ENCODE measurements at regions not wholly inside any gene's neighbourhood (a gene's known extent, or its start where the extent isn't known, plus 50 kb on each side); places are given as distances from the start of the nearest gene placed in this dataset.
A peak's percentile ranks its signal among the peaks of the same experiment; 100 is the strongest.

- no peaks in the 10 kb centered on the region for H3K36me3 ChIP-seq (ENCODE audit: control insufficient read depth in 2 of 2, extremely low read depth in 1 of 2, insufficient read depth in 2 of 2, low read length in 2 of 2)
- H3K9me1 ChIP-seq (replicated peaks; ENCODE audit: control insufficient read depth, extremely low read depth, insufficient read depth, low read length) = no peaks in the 10 kb centered on the region
- no peak overlapping the region for H3K4me3 ChIP-seq (replicated peaks in 1 of 3; ENCODE audit: insufficient read depth in 1 of 3, low read depth in 1 of 3, low read length in 3 of 3)
- no peak overlapping the region for H2AFZ ChIP-seq (ENCODE audit: low read depth, low read length)
- intact Hi-C loops (cut with micrococcal nuclease) = loop anchor here (5.0 kb wide), 3 partner anchors 82 to 262 kb away; no protein-coding TSS in a partner anchor
- peak overlapping the region; percentile 69 for H3K9ac ChIP-seq (replicated peaks; ENCODE audit: extremely low read depth, insufficient read depth, low read length)
- FAIRE-seq = no peak
- TF ChIP-seq GATA2 (IDR thresholded peaks at IDR 0.05; ENCODE audit: insufficient read depth, insufficient read length, low read depth, low read length) (no peak), CTCF (IDR thresholded peaks at IDR 0.05; ENCODE audit: extremely low read depth in 1 of 2, insufficient read depth in 1 of 2, low read depth in 1 of 2, low read length in 2 of 2) (no peak), JUN (IDR thresholded peaks at IDR 0.05; ENCODE audit: borderline replicate concordance, insufficient read depth, insufficient read length, low read depth) (no peak), POLR2A (IDR thresholded peaks at IDR 0.05; ENCODE audit: low read depth, low read length) (no peak), EZH2 (IDR thresholded peaks at IDR 0.05; ENCODE audit: borderline replicate concordance, low read depth, low read length, severe bottlenecking) (no peak), POLR2AphosphoS5 (IDR thresholded peaks at IDR 0.05; ENCODE audit: insufficient read depth, low read depth, low read length) (no peak), MAX (IDR thresholded peaks at IDR 0.05; ENCODE audit: insufficient read depth, insufficient read length) (no peak), MYC (IDR thresholded peaks at IDR 0.05; ENCODE audit: low read depth, low read length) (no peak), FOS (IDR thresholded peaks at IDR 0.05; ENCODE audit: borderline replicate concordance, insufficient read depth, low read length) (no peak)
- CTCF ChIA-PET = interaction anchor here (0.7 to 2.4 kb wide), 13 partner anchors 9 to 824 kb away, joined by 3 to 8 read pairs (median 4); no protein-coding TSS in a partner anchor
- no peaks in the 10 kb centered on the region for H4K20me1 ChIP-seq (replicated peaks; ENCODE audit: control insufficient read depth, extremely low read depth, insufficient read depth, low read length)
- H3K4me1 ChIP-seq (ENCODE audit: control insufficient read depth, extremely low read depth, insufficient read depth, low read length) = peaks cover 58% of the 10 kb centered on the region
- POLR2A ChIA-PET = interaction anchor here (0.5 kb wide), 1 partner anchor 12 kb away, joined by 4 read pairs; no protein-coding TSS in a partner anchor
- H3K27me3 ChIP-seq (ENCODE audit: control insufficient read depth in 2 of 2, insufficient read depth in 2 of 2, low read length in 2 of 2) = no peaks in the 10 kb centered on the region
- BruUV-seq (replicated peaks) = no TSS peak
- H3K4me2 ChIP-seq (ENCODE audit: insufficient read depth, low read length) = no peak overlapping the region
- H3K9me3 ChIP-seq (replicated peaks; ENCODE audit: control insufficient read depth, insufficient read depth, low read length) = no peaks in the 10 kb centered on the region
- dilution Hi-C loops (cut with MboI; ENCODE audit: extremely low pct_ligation_motif_present, low sequenced_read_pairs) = no loop called here
- DNase-seq (ENCODE audit: low read depth, low spot score) = no peak
- no peaks in the 10 kb centered on the region for H3K79me2 ChIP-seq (ENCODE audit: control insufficient read depth, insufficient read depth, low read length)
- peak overlapping the region; percentile 94 for H3K27ac ChIP-seq (ENCODE audit: insufficient read depth, low read depth, low read length)
These were observed 188.3 kb downstream of the ETS2 start for GRCh38 chr21:38994042-38994441.

Measured in endothelial cell of umbilical vein (primary cell).